CD4-positive, alpha-beta T cell treated with Interleukin-17A for 1 hour (primary cell): ENCODE measurements at regions not wholly inside any gene's neighbourhood (a gene's known extent, or its start where the extent isn't known, plus 50 kb on each side); places are given as distances from the start of the nearest gene placed in this dataset.

Source experiments
- DNase-seq: peaks from one replicate; pipeline ENCODE4 v3.0.0-alpha.2; 2020

DNA sequence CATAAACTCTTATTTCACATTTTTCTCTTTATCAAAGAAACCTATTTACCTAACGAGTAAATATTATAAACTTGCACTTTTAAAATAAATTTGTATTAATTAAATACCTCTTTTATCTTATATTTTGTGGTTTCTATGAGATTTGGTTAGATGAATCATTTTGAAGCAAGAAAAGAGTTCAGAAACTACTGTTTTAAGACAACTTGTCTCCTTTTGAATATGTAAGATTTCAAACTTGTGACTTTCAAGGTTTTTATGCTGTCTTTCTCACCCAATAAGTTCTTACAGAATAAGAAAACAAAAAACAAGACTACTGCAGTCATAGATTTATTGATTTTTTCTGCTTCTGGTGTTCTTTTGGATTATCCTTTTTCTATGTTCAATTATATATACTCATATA lies 339.0 kb downstream of the SNAPC1 start:
- no peak for DNase-seq

DNA sequence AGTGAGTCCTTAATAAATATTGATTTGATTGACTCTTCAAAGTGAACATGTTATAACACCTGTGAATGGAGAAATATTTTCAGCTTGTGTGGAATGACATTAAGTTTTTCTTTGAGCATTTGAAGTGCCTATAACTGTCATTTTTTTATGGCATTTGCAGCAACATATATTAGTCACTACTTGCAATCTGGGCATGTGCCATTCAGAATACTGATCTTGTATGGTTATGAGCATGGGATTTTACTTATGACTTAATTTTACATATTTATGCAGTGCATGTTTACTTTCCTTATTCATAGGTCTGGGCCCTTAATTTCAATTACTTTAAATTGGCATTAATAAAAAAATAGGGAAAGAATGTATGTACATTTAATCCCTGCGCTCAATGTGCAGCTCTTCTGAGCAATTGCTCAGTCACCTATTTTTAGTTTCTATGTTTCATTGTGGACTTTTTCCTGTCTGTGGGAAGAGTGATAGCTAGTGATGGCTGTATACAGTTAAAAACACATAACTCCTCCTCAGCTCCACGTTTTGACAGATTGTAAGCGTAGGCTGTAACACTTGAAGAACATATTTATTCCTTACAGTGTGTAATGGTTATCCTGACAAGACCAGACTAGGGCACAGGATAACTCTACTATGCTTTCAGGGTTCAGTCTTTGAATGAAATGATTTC lies 339.6 kb downstream of the SNAPC1 start:
- DNase-seq = no peak

DNA sequence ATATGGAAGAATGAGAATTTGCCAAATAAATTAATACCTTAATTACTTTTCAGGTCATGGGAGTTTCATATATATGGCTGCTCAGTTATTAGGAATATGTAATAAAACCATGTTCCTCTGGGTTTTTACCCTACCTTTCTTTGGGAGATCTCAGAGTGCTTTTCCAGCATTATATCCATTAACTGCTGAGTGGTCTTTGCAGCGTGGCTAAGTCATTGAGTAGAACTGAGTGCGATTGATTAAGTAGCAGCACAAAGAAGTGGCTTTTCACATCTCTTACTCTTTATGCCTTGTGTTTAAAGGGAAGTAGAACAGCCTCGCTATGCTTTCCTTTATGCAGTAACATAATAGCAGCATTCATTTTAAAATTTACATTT lies 340.1 kb downstream of the SNAPC1 start:
- DNase-seq = no peak

DNA sequence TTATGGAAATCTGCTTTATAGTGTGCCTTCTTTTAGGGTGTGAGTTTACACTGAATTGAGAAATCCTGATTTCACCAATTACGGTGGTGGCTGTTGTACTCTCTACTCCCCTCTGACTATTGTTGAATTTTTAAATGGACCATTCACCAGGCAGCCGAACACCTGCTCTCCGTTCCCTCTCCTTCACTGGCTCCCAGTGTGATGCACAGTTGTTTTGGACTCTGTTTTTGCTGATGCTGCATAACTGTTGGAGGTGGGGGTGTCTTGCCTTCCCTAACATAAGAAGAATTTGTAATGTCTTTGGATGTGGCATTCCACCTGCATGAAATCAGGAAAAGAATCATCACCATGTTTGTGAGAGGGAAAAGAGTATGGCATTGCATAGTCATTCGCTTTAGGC lies 341.2 kb downstream of the SNAPC1 start:
- DNase-seq = no peak

DNA sequence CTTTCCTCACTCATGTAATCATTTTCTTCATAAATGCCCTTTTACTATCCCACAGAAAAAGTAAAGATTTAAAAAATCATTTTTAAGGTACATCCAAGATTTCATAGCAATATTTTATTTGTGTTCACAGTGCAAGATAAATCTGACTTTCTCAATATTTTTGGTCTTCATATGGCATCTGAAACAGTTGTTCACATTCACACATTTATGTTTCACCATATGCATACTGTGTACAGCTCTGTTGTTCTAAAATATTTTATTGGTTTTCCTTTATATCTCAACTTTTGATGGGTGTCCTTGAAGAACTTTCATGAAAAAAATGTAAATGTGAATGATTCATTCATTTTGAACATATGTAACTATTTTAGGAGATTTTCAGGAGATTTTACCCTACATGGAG lies 348.7 kb downstream of the SNAPC1 start:
- DNase-seq = no peak

DNA sequence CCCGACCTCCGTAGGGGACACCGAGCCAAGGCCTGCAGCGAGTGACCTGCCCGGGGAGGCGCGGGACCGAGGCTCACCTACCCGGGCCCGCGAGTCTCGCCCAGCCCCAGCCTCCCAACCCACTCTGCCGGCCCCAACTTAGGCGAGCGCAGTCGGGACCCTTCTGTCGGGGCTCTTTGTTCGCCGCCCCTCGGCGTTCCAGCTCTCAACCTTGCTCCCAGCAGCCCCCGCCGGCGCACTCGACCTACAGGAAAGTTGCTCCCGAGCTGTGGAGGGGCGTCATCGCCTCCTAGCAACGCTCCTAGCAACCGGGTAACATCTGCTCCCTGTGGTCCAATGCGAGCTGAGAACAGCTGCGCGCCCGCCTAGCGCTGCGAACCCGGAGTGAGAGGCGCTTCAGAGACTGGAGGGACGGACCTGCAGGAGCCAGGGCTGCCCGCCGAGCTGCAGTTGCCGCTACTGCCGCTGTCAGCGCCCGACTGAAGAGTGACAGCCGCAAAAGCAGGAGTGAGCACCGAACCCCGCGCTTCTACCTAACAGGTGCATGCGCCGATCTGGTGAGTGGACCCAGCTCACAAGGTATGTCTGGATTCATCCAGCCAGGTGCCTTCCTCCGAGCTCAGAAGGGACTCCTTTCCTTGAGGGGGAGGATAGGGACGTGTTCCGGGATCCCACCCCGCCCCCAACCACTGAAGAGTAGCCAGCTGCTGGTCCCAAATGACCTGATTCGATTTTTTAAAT lies 355.0 kb downstream of the SNAPC1 start:
- peak; percentile 51 for DNase-seq

DNA sequence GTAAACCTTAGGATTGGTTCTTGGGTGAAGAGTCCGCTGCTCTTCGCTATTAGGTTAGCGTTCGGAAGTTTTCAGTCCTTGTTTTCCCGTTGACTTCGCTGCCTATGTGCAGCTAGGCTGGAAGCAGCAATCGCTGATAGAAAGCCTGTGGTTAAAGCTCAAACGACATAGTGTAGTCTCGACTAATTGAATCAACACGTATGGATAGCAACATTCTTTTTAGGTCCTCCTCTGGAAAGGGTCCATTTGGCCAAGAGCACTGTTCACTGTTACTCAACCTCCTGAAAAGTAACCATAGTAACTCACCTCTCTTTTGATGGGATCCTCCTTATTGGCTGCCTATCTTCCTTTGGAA lies 355.5 kb downstream of the SNAPC1 start:
- no peak for DNase-seq

DNA sequence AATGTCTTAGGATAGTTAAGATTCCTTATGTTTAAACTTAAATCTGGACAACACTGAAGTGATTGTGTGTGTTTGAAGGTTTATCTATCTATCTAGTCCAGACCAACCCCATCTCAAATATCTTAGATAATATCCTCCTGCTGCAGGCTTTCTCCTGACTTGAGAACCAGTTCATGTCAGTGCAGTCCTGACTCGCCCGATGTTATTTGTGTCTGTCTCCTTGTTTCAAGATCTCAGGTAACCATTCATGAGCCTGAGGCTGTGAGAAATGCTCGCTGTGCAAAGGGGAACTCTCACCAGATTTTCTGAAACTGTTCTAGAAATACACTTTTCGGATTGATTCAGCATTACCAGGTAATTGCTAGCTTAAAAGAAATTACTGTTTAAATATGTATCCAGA lies 356.2 kb downstream of the SNAPC1 start:
- no peak for DNase-seq

DNA sequence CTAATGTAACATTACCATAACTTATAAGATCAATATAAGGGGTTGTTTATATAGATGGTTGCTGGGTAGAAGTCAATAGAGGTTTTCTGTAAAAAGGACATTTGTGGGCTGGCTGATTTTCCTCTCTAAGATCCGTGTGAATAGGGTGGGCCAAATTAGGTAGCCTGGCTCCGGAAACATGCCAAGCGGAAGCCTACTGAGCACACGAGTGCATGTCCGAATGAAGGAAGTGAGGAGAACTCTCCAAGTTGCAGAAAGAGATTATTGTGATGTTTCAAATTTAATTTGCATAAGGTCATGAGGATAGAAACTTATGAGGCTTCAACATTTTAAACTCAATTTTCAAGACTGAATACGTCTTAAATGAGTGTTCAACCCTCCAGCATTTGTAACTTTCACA lies 356.7 kb downstream of the SNAPC1 start:
- DNase-seq = no peak

DNA sequence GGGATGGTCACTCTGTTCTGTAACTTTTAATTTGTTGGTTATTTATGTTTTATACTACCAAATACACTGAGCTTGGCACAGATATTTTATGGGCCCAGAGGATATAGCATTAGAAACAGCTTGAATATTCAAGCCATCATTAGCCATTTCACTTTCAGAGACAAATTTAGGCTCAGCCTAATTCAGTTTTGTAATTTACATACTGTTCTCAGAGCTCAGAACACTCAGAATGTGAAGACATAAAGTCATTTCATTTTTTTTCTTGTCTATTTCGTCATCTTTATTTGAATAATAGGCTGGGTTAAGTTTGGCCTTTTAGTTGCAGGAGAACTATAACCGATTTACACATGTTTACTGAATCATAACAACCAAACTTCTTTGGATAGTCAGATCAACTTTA lies 361.7 kb downstream of the SNAPC1 start:
- no peak for DNase-seq

DNA sequence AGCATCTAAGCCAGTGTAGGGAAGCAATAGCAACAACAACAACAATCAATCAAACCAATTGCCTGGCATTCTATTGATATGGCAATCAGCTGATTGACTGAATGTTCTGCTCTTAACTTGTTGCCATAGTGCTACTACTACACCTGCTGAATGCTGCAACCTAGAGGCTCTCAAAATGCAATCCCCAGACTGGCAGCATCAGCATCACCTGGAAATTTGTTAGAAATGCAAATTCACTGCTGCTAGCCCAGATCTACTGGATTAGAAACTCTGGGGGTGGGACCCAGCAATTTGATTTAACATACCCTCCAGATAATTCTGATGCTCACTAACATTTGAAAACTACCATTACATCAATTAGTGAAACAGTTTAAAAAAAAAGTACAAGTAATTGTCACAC lies 363.6 kb downstream of the SNAPC1 start:
- no peak for DNase-seq

DNA sequence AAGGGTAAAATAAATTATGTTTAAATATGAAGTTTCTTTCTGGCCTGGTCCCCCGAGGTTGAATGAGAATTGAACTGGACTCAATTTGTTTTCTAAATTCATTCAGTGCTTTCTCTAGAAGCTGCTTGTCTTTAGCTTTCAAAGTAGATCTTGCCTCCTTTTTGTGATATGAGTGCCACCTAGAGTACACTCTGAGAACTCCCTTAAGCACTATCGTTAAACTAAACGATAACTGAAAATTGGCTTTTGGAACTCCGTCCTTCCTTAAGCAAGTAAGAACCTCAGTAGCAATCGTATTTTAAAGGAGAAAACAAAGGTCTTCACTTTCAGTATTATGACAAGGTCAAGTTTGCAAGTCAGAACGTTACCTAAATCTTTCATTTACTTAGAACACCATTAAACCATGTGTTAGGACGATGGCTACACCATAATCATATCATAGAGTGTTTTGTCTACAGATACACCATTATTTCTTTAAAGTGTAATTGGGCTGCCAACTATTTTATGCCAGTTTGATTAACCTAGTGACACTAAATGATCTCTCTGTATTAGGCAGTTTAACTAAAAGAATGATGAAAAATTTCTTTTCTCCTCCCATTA lies 364.8 kb downstream of the SNAPC1 start:
- DNase-seq = peak; percentile 55

DNA sequence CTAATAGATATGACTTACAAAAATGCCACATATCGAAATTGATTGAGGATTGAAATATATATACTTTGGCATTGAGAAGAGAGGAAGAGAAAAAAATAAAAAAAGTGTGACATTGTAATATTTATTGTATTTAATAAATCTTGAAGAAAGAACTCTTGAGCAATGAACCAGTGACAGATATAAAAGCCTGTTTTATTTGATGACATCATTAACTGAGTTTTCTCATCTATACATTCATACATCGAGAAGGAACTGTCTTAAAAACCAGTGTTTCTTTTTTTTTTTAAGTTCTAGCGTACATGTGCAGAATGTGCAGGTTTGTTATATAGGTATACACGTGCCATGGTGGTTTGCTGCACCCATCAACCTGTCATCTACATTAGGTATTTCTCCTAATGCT lies 368.2 kb downstream of the SNAPC1 start:
- no peak for DNase-seq

DNA sequence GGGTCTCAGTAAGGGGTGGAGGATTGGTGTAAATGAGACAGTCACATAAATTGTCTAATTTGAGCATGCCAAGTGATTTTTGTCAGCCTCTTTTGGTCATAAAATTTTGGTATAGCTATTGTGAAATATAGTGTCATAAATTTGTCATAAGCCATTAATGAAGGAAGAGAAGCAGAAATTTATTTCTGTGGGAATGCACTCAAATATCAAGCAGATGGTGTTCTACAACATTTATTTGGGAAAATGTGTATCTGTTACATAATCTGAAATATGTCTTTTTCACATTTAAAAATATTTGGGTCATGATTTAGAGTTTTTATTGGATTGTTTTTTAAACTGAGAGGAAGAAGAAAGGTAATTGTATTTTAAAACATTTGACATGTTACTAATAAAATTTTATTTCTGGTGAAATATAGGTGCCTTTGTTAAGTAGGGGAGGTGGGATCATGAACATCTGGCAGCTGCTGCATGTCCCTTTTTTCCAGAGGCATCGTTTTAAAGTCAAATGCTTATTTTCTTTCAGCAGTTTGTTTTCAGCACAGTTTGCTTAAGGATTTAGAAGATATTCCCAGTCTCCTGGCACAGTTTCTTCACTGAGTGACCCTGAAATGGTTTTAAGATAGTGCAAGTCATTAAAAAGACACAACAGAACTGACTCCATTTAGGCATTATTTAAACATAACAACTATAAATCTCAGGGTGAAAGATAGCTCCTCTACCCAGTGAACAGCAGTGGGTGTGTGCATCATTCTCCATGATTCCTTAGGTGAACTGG lies 371.7 kb downstream of the SNAPC1 start:
- no peak for DNase-seq

DNA sequence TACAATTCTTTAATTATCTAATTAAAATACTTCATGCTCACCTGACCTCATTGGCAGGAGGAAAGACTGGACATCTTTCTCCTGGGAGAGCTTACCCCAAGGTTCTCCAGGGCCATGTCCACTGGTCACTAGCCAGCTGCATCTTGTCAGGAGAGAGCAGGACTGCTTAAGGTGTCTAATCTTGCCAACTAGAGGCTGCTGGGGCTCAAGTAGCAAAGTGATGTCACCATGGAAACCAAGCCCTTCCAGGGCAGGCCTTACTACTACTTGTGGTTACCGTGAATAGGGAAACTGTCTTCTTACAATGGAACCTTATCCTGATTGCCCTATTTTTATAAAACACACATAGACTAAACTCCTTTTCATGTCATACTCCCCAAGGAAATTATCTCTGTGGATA lies 376.4 kb downstream of the SNAPC1 start:
- no peak for DNase-seq

DNA sequence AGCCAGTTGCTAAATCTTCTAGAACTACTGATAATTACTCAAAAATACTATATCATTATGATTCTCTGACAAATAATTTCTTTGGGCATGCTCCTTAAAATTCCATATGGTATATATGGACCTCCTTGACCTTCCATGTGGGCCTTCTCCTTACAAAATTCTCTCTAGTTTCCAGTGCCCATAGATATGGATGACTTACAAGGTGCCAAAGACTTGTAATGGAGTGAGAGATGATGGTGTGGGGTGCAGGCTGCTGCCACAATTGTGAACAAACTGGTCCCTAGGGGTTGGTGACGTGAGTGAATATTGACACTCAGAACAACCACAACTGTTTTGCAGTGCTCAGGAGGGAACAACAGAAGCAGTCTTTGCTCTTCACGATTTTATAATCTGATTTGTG lies 378.9 kb downstream of the SNAPC1 start:
- no peak for DNase-seq

DNA sequence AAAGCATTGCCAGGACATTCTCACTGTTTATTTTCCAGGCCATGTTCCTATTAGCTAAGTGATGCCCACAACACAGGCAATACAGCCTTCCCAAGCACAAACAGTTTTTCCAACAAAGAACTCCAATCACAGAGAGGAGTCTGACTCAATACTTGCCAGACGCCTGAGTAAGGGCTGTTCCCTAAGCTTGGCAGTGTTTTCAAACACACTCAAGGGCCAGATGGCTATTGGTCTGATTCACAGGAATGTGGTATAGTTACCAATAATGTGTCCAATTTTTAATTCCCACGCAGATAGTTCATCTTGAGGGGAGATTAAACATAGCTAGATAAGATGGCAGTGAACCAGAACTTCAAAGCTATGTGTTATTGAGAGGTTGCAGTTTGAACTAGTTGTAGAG lies 381.0 kb downstream of the SNAPC1 start:
- no peak for DNase-seq

DNA sequence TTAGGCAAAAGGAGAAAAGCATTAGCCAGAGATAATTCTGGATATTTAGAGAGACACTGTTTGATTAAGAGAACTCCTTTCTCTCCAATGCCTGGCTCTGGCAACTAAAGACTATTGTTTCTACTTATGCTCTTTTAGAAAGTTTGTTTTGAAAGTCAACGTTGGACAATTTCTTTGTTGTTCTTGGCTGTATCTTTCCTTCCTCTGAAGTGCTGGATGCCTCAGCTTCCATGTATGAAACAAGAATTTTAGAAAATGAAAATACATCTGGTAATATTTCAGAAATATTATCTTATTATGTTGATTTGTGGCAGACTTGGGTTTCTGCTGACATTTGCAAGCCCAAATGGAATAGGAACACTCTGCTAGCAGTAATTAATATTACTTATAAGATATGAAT lies 382.6 kb downstream of the SNAPC1 start:
- no peak for DNase-seq

DNA sequence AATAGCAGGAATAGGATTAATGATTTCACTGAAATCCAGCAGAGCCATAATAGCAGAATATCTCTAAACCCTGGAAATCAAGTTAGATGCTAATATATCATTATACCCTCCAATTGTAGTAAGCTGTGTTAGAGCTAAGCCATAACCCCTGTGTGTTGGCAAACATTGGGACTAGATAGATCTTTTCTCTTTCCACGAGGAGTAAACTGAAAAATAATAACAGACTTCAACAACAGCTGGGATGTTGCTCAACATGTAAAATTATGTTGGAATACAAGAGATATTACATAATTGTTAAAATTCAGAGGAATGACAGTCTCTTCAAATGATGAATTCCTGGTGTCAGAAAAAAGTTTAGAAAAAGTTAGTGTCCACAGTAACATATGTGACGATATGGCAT lies 383.8 kb downstream of the SNAPC1 start:
- DNase-seq = no peak

DNA sequence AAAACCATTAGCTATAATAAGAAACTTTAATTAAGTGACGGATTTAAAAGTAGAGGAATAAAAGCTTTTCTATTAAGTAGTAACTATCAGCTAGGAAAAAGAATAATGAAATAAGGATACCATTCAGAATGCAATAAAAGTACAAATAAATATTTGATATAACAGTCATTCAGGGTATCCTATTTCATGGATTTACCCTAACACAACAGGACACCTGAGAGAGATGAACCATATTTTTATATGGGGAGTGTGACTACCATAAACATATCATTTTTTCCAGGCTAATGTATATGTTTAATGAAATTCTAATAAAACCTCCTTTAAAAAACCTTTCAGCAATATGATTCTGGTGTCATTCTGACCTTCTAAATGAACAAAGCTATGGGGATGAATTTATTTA lies 393.8 kb downstream of the SNAPC1 start:
- DNase-seq = no peak

DNA sequence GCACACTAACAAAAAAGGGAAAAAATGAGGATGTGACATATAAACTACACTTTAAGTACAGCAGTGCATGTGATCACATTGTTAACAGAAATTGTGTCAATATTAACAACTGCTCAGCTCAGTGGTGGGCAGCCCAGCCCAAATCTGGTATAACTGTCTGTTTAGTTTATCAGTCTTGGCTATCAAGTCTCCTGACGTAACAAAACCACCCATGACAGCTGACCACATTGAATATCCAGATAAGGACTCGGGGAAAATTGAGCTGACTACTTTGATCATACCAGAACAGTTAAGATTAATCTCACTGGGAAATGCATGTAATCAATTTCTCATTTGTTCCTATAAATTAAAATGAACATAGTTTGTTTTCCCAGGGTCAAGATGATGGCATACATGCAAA lies 396.6 kb downstream of the SNAPC1 start:
- DNase-seq = no peak

DNA sequence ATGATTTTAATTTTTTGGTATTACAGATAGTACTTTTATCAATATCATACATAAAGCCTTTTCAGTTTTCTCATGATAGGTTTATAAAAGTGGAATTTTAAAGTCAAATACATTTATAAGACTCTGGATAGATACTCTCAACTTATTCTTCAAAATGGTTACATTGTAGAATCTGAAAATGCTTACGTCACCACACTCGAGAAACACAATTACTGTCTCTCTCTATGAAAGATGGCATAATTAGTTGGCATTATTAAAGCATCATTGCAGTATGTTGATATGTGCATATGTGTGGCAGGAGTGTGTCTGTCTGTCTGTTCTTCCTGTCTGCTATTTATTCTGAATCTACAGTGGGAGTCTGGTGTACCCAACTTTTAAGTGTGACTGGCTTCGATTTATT lies 397.1 kb downstream of the SNAPC1 start:
- no peak for DNase-seq

DNA sequence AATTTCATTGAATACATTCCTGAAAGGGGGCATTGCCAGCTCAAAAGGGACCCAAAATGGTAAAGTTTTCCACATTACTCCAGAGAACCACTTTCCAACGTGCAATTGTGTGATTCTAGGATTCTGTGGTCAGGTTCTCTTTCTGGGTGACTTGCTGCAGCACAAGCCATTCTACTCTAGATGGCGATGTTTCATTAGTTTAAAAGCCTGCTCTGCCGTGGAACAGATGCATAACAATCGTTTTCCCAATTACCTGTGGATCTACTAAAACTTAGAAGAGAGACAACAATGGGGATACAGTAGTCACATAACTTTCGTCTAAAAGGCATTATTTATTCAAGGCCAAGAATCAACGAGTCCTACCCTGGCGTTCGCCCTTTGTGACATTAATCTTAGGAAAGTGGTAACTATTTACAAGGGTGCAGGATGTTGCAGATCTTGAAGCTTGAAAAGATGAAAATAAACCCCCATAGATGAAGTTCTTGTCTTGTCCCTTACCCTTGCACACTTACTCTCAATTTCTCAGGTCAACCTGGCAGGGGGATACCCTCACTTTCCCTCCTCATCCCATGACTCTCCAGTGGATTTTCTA lies 400.9 kb downstream of the SNAPC1 start:
- peak; percentile 26 for DNase-seq
